NCI-H2227 treated with DMSO at 0.1 percent for 48 hours (cell line): ENCODE measurements at regions not wholly inside any gene's neighbourhood (a gene's known extent, or its start where the extent isn't known, plus 50 kb on each side); places are given as distances from the start of the nearest gene placed in this dataset.
"Not testable (repeated sequence)": the region's sequence is repeated elsewhere in the genome, so short reads cannot be mapped to it uniquely, and the experiment has no call there.

ENCODE experiments used
- DNase-seq: peaks from one replicate; lab custom pipeline; 2025; lab: John Stamatoyannopoulos, UW

- no peak for DNase-seq
These were observed 163.6 kb upstream of the NDN start for GRCh38 chr15:23850666-23851065.

- DNase-seq: no peak
These were observed 164.8 kb upstream of the NDN start for GRCh38 chr15:23851921-23852320.

GRCh38 chr15:23853286-23853685 lies 166.2 kb upstream of the NDN start:
- no peak for DNase-seq

GRCh38 chr15:23854203-23854911 lies 167.3 kb upstream of the NDN start:
- DNase-seq: peak; percentile 16

- DNase-seq: no peak
These were observed 168.0 kb upstream of the NDN start for GRCh38 chr15:23854912-23855659.

GRCh38 chr15:23855947-23856346 lies 168.8 kb upstream of the NDN start:
- DNase-seq: no peak

GRCh38 chr15:23857028-23857641 lies 170.0 kb upstream of the NDN start:
- peak; percentile 80 for DNase-seq

- DNase-seq: no peak
These were observed 171.9 kb upstream of the NDN start for GRCh38 chr15:23859008-23859407.

GRCh38 chr15:23860290-23861245 lies 173.5 kb upstream of the NDN start:
- DNase-seq: peak; percentile 43

GRCh38 chr15:23866832-23867231 lies 179.7 kb upstream of the NDN start:
- peak; percentile 61 for DNase-seq

- peak; percentile 73 for DNase-seq
These were observed 182.3 kb upstream of the NDN start for GRCh38 chr15:23869396-23869795.

GRCh38 chr15:23873613-23874012 lies 186.5 kb upstream of the NDN start:
- not testable (repeated sequence) for DNase-seq

GRCh38 chr15:23877502-23878412 lies 190.7 kb upstream of the NDN start:
- peak; percentile 80 for DNase-seq

GRCh38 chr15:23881291-23881690 lies 194.2 kb upstream of the NDN start:
- DNase-seq: no peak

- no peak for DNase-seq
These were observed 203.1 kb upstream of the NDN start for GRCh38 chr15:23890218-23890617.

GRCh38 chr15:23897091-23897490 lies 210.0 kb upstream of the NDN start:
- peak; percentile 67 for DNase-seq

- DNase-seq: peak; percentile 67
These were observed 210.4 kb upstream of the NDN start for GRCh38 chr15:23897531-23897930.

- DNase-seq: no peak
These were observed 222.9 kb upstream of the NDN start for GRCh38 chr15:23910030-23910429.

- peak; percentile 45 for DNase-seq
These were observed 225.1 kb upstream of the NDN start for GRCh38 chr15:23912191-23912590.

GRCh38 chr15:23913081-23913480 lies 226.0 kb upstream of the NDN start:
- no peak for DNase-seq

- no peak for DNase-seq
These were observed 226.5 kb upstream of the NDN start for GRCh38 chr15:23913635-23914034.
